NCI-H524 (cell line): ENCODE measurements at regions not wholly inside any gene's neighbourhood (a gene's known extent, or its start where the extent isn't known, plus 50 kb on each side); places are given as distances from the start of the nearest gene placed in this dataset.
"Not testable (repeated sequence)": the region's sequence is repeated elsewhere in the genome, so short reads cannot be mapped to it uniquely, and the experiment has no call there.

Source experiments
- DNase-seq, 2 experiments: peaks; one replicate each; lab custom pipeline; 2025; lab: John Stamatoyannopoulos, UW

DNA sequence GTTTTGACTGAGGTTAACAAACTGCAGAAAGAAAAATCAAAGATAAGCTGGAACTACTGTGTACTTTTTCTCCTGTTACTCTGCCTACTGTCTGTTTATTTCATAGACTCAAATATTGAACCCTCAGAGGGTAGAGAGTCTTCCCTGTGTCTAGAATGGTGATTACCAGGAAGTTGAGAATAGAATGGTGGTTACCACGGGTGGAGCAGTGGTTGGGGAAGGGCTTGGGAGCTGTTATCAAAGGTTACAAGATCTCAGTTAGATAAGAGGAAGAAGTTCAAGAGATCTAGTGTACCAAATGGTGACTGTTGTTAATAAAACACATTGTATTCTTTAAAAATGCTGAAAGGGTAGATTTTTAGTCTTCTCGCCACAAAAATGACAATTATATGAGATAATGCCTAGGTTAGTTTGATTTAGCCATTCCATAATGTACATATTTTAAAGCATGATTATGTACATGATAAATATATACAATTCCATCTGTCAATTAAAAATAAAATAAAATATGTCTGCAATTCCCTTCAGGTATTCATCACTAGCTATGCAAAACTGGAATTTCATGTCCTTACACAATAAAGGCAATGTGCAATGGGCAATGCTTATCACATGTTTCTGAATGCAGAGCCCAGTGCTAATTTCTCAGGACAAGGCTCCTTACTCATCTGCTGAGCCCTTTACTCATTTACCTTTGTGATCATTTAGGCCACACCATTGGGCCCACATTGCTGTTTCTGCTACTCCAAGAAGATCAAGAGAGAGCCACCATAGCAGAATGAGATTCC, 474.3 kb upstream of the CAMK1G start:
- DNase-seq = no peak

DNA sequence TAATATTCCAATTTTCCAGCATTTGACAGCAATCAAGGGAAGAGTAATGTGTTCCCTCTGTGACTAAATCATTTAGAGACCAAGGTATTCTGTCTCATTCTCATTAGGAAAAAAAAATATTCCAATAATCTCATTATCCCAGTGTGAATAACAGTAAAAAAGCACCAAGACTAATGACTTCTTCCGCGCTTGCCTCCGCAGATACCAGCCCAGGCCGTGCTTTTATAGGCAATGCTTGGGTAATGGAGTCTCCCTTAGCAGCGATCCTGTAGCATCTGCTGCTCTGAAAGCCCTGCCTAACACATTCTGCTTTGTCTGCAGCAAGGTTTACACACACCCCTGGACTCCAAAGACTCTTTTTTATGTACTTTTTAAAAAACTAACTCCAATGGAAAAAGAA, 470.0 kb upstream of the CAMK1G start:
- DNase-seq = no peak

DNA sequence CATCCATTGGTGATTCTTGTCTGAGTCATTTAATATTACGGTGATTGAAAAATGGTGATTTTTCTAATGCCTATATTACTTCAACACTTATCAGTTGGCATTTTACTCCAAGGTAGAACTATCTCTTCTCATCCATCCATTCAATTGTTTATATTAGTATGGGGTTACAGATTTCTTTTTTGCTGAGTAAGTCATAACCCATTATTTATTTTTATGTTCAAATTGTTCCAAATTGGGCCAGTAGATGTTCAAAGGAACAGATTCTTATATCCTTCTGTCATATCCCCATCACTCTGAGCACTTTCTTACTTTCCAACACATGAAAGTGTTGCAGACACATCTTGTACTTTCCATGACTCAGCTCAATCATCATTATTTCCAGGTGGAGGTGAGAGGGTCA, 466.8 kb upstream of the CAMK1G start:
- DNase-seq = no peak

DNA sequence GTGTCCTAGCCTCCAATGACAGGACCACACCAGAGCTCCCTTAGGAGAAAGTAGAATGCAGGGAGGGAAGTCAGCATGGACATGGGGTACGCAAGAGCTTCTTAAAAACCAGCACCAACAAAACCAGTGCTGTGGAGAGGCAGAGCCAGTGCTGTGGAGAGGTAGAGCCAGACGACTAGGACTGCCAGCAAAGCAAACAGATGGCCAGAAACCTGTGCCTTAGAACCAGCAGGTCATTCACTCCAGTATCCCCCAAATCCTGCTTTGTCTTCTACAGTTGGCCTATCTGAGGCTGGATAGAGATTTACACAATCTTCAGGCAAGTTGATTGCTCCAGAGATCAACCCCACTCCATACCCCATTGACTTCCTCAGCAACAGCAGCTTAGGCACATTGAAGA, 459.9 kb upstream of the CAMK1G start:
- DNase-seq = peak in 1 of 2 experiments; percentile 25

DNA sequence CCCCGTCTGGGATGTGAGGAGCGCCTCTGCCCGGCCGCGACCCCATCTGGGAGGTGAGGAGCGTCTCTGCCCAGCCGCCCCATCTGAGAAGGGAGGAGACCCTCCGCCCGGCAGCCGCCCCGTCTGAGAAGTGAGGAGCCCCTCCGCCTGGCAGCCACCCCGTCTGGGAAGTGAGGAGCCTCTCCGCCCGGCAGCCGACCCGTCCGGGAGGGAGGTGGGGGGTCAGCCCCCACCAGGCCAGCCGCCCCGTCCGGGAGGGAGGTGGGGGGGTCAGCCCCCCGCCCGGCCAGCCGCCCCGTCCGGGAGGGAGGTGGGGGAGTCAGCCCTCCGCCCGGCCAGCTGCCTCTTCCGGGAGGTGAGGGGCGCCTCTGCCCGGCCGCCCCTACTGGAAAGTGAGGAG, 454.4 kb upstream of the CAMK1G start:
- DNase-seq = not testable (repeated sequence)

DNA sequence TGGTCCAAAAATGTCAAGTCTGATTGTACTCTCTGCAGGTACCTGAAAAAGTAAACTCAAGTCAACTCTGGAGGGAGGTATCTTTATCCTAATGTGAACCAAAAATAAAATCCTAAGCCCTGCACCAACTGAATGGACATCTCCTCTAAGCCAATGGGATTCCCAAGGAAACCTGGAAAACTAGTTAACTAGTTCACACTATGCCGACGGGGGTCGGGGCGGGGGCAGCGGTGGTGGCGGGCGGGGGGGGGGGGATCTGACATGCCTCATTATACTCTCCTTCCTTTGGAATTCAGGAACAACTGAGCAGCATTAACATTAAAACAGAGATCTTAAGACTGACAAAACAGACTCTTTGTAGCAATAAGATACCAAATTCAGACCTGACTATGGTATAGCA, 452.6 kb upstream of the CAMK1G start:
- DNase-seq = no peak

DNA sequence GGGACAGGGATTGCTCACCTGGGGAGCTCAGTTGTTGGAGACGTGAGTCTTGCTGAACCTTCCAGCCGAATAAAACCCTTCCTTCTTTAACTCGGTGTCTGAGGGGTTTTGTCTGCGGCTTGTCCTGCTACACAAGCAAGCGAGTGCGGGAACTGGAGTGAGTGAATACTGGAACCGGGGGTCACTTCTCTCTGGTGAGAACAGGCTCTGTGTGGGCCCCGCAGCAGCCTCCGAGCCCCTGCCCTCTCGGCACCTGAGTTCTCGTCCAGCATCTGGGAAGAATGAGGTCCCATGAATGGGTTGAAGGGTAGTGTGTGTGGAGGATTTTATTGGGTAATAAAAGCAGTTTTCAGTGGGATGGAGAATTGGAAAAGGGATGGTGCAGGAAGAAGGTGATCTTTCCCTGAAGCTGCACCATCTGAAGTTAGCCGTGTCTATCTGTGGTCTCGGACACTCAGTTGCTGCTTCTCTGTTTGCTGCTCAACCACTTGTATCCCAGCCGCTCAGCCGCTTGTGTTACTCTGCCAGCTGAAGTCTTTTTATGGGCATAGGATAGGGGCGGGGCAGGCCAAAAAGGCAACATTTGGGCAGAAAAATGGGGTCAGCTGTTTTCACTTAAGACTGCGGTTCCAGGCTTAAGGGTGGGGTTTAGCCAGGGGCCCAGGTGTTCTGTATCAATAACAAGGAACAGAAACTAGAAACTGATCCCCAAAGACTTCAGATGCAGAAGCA, 450.6 kb upstream of the CAMK1G start:
- no peak for DNase-seq

DNA sequence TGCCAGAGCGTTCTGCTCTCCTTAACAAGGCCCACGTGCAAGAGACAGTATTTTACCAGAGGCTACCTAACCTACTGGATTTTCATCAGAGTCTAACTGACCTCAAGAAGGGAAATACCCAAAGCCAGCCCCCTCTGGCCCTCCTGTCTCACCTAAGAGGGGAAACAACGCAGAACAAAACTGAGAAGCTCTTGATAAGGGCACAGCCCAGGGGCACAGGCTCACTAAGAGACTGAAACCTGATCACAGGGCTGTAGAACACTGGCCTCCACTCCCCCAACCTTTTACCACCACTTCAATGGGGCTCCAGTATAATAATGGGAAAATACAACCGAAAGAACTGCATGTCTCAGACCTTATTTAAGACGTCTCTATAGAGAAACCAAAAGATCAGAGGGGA, 449.5 kb upstream of the CAMK1G start:
- DNase-seq = no peak

DNA sequence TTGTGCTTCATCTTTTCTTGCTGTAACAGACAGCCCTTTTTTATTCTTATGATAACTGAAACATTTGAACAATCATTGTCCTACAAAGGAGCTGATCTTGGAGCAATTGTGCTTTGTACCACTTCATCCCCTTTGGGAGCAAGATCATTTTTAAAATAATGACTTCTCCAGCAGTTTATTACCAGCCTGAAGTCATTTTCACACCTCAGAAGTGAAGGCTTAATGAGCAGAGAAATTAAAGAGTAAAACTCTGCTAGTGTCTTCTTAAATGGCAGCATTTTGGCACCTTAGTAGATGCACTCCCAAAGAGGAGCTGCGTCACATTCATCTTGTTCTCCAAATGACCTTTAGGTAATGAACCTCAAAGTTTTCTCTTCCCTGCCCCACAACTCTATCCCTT, 439.6 kb upstream of the CAMK1G start:
- no peak for DNase-seq

DNA sequence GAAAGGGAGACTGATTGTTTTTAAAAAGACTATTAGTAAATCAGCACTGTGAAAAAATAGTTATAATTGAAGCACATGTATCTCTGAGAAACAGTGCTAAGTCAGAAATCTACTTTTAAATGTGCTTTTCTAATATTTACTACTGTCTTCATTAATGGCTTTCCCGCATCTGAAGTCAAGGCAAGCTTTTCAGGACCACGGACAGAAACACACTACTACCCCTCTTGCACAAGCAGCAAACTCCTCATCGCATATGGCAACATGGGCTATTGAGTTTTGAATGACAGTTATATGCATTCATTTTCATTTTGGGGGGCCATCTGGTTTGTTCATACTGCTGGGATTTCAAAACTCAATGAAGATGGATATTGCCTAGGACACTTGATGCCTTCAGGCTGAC, 433.4 kb upstream of the CAMK1G start:
- no peak for DNase-seq

DNA sequence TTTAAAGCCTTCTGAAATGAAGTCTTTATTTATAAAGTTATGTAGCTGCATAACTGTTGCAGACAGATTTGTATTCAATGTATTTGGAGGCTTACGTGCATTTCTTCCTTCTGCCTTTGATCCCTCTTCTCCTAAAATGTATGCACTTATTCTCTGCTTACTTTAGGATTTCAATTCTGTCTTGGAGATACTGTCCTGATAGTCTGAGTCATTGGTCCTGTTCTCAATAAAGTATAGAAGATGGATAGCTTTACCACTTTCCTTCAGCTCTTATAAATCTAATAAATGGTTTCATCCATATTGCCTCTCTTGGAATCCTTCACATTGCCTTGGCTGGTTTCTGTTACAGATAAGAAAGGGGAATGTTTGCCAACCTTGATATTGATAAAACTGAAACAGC, 430.1 kb upstream of the CAMK1G start:
- no peak for DNase-seq

DNA sequence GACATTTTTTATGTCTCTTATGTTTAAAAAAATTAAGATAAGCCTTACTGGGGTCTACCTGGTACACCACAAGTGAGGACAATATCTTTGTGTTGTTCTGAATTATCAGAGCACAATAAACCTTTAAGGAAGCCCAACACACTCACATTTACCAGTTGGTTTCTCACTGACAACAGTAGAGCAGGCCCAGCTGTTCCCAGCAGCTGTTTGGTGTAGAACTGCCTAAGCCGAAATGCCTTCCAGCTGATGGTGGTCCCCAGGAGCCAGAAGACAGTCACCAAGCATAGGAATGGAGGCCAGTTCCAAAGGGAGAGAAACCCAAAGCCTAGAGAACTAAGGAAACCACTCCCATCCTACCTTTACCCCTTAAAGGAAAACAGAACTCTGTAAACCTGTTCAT, 428.6 kb upstream of the CAMK1G start:
- DNase-seq = peak in 1 of 2 experiments; percentile 39

DNA sequence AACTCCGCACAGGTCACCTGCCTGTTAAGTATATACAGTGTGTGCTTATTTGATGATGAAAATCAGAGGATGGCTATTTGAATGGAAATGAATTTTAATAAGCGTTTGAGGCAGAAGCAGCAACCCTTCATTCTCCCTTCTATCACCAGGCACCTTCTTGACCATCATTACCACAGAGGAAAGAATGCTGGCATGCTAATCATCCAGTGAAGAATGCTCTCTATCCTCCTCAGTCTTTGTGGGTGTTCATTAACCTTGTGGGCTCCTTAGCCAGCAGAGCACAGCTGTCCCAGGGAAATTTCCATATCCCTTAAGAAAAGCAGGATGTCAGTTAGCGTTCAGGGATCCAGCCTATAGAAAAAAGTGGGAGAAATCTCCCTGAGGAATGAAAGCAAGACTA, 428.0 kb upstream of the CAMK1G start:
- peak in 1 of 2 experiments; percentile 6 for DNase-seq

DNA sequence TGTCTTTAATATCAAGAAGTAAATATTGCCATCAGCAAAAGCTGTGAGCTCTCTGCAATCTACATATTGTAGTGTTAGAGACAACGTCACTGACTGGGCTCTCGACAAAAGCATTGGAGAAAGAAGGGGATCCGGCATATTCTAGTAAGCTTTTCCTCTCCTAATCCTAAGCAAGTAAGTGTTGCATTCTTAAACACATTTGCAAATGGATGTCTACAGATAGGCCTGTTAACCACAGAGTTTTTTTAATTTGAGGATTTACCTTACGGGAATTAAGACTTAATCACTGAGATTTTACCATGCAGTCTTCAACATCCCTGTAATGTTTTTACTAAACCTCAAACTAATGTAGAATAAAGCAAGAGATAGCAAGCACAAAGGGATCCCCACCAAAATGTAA, 426.5 kb upstream of the CAMK1G start:
- DNase-seq = no peak

DNA sequence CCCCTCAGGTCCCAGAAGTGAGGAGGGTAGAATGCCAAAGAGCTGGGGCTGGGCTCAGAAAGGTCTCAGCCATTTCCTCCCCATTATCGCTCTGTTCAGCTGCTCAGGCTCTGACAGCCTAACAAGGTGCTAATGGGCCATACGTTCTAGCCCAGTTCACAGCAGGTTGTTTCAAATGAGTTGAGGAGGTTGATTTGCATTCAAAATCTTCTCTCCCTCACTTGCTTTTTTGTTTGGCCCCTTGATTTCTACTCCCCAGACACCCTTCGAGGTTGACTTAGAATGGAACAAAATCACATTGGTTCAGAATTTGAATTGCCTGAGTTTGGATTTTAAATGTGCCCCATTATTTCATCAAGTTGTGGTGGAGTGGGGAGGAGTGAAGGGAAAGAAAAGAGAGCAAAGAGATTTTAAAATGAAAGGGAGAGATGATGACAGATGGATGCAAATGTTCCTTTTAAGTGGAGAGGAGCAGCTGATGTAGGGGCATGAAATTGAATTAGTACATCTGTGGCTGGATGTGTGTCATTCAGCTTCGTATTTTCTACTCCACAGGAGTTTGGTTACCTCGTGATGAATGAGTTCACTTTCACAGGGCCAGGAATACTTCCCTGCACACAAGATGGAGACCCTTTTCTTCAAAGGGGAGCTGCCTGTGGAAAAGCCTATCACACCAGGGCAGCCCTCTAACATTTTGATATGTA, 425.8 kb upstream of the CAMK1G start:
- peak; percentile 39 to 57 for DNase-seq

DNA sequence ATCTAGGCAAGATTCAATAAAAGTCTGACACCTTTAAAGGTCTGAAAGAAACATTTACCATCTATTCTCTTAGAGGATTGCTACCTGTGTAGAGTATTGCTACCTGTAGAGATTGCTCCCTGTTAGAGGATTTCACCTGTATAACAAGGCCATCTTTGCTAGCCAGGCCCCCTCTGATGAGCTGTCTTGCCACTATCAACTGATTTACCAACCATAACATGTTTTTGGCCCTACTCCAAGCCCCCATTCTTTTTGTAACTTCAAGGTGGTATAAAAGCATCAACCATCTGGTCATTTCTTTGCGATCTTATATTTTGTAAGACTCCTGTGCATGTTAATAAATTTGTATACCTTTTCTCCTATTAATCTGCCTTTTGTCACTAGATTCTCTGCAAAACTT, 424.7 kb upstream of the CAMK1G start:
- DNase-seq = peak; percentile 42 to 78

DNA sequence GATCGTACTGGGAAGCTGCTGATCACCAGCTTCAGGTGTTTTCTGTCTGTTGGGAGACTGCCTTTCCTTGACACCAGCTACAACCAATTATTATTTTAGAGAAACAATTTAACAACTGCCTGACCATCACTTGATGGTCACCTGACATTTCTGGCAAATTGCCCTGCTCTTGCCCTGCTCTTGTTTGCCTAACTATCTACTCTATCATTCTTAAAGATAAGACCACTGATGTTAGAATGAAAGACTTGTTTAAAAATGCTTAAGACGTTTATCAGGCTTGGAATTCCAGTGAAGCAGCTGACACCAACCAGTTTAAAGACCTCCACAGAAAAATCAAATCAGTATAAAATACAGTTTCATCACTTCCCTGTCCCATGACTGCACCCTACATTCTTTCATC, 423.3 kb upstream of the CAMK1G start:
- no peak for DNase-seq

DNA sequence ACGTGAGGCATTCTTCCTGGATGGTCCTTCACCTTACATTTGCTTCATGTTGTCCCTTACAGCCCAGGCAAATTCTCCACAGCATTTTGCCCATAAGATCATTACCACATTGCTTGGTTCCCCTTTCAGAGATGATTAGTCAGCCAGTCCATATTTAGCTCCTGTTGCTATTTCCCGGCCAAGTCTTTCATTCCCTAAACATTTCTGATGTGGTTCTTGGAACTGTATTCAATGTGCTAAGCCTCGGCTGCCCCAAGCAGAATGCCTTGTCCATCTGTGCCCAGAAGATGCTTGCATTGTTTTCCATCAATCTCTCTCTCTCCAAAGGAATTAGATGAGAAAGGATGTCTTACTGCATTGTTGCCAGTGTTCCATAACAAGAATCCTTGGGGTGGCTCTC, 420.9 kb upstream of the CAMK1G start:
- no peak for DNase-seq

DNA sequence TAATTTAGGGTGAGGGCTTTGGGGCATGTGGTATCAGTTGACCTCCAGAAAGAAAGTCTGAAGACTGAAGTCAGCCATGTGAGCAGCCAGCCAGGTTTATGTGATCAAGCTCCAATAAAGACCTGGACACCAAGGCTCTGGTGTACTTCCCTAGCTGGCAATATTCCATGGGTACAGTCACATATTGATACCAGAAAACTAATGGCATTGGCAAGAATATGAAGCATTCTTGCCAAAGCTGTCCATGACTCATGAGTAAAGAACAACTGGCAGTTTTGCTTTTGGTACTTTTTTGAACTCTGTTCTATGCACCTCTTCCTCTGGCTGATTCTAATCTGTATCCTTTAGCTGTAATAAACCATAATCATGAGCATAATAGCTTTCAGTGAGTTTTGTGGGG, 415.3 kb upstream of the CAMK1G start:
- DNase-seq = no peak

DNA sequence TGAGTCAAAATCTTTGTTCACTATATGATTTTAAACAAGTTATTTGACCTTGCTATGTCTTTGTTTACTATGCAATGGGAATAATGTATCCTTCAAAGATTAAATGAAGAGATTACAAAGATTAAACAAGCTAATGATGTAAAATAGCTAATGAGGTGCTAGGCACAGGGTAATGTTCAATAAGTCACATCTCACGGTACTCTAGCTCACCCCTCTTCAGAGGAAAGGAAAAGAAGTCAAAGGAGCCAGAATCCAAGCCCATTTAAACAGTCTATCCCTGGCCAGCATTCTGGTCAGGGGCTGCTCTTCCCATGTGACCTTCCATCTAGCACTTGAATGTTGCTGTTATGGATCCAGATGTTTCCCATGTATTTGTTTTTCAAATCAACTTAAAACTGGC, 412.4 kb upstream of the CAMK1G start:
- no peak for DNase-seq

DNA sequence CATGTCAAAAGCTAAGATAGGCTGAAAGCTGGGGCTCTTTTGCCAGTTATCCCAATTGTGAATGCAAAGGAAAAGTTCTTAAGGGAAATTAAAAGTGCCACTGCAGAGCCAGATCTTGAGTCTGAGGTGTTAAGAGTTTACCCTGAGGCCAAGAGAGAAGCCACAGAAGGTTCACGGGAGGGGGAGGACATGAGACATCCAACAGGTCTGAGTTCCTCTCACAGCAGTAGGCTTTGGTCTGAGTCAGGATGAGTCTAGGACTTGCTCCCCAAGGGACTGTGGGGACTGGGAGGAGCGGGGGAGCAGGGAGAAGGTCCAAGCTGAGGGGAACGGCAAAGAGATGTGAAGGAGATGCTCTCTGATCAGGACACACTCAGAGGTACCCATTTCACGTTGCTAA, 411.2 kb upstream of the CAMK1G start:
- DNase-seq = no peak

DNA sequence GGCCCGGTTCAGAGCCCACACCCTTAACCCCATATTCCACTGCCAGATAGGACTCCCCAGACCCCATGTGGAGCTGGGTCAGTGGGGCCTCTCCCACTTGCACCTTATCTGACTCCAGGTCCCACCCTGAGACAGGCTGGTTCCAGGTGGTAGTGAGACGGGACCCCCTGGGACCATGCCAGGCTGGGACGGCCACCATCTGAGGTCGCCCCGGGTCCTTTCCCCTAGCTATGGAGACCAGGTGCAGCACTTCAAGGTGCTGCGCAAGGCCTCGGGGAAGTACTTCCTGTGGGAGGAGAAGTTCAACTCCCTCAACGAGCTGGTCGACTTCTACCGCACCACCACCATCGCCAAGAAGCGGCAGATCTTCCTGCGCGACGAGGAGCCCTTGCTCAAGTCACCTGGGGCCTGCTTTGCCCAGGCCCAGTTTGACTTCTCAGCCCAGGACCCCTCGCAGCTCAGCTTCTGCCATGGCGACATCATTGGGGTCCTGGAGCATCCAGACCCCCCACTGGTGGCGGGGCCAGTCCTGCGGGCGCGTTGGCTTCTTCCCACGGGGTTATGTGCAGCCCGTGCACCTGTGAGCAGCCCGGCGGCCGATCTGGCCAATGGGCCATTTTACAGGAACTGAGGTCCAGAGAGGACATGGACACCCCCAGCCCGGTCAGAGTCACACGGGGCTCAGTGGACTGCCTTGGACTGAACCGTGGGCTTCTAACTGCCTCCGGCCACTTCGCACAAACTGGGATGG, 410.5 kb upstream of the CAMK1G start:
- not testable (repeated sequence) for DNase-seq
